ENCODE measurements at regions not wholly inside any gene's neighbourhood (a gene's known extent, or its start where the extent isn't known, plus 50 kb on each side); places are given as distances from the start of the nearest gene placed in this dataset.

DNA sequence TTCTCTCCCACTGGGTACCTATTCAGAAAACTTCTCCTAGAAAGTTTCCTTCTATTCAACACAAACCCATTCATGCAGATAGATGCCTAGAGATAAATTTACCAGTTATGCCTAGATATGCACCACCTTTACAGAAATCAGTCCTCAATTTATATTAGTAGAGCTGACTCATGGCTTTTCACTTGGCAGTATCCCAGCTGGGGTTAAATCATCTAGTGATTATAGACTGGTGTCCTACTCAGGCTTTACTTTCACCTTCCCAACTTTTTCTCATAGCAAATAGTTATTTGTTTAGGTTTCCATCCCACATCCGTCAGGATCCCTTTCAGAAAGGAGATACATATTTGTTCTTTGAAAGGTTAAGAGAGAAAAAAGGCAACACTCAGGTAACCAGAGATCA is 124.5 kb downstream of the AQP4 start:
- DNase-seq, result no peak

DNA sequence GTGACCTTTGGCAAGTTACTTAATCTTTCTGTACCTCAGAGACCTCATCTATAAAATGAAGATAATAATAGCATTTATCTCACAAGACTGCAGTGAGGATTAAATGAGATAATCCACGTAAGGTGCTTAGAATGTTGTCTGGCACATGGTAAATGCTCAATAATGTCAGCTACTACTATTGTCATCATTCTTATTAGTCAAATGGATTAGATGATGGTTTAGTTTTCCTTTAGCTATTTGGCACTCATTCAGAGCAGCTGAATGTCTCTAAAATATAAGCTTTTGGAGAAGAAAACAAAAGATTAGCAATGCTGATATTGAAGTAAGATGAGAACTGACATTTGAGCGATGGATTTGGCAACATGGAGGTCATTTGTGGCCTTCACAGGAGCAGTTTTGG is 125.1 kb downstream of the AQP4 start:
- no peak for DNase-seq

DNA sequence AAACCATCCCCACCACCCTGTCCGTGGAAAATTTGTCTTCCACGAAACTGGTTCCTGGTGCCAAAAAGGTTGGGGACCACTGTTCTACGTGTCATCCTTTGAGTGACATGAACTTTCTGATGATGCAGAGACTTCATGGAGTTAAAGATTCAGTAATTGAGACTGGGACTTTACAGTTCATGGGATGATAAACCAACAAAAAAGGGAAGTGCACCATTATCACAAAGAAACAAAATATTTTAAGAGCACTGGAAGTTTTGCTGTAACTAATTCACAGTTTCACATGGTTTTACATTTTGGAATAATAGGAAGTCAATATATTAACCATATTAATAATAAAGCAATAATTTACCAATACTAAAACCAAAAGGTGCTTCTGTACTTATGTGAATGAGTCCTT is 126.8 kb downstream of the AQP4 start:
- no peak for DNase-seq

DNA sequence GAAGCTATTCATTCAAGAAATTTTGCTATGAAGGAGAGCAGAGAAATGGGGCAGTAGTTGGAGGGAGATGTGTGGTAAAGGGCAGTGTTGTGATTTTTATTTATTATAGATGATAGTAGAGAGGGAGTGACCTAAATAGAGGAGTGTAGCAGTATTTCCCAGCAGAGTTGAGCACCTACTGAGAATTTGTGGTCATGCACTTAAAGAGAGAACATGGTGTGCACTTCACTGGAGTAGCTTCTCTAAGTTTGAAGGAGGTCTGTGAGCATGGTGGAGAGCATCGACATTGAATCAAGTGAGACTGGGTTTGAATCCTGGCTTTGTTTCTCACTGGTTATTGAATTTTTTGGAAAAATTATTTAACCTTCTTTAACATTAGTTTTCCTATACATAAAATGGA is 129.2 kb downstream of the AQP4 start:
- DNase-seq, result no peak

DNA sequence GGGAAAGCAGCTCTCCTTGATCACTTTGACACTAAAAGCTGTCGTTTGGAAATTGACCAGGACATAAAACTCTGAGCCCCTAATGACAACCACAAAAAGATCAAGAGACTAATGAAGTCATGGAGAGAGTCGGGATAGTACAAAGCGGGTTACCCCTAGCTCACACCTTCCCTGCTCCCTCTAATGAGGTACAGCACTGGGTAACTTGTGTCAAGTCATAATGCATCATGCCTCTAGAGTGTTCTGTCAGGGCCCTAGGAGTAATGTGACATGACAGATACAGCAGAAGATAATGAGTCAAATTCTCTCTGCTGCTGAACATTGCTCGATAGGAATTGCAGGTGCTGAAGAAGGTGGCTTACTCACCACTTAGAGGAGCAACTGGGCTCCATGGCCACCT is 130.7 kb downstream of the AQP4 start:
- no peak for DNase-seq

DNA sequence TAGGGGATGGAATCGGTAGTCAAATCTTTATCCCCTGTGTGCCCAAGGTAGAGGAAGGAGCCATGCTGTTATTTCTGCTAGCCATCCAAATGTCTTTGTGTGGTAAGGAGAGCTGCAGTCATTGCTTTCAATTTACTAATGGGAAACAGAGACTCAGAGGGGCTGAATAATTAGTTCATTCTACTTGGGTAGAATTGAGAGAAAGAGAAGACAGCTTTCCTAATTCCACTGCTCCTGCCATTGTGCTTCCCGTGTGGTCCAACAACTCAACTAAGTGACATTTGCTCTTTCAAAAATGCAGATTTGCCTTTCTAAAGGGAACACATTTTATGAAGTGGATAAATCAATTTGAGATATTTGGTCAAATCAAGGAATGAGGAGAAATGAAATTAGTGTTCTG is 136.1 kb downstream of the AQP4 start:
- no peak for DNase-seq

DNA sequence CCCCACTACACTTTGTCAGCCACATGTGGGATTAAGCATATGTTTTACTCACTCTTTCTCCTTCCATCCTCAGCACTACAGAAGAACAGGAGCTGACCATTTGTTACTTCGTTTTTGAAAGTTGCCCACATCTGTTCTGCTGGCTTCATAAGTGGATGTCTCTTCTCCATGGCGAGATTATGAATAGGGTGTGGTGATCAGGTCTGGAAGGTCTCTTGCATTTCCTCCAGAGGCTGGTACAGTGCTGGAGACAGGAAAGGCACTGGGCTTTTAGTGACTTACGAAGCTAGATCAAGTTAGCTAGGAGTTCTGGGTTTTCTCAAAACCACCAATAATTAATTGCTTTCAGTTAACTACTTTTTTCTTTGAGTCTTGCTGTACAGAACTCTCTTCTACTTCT is 136.5 kb downstream of the AQP4 start:
- no peak for DNase-seq

DNA sequence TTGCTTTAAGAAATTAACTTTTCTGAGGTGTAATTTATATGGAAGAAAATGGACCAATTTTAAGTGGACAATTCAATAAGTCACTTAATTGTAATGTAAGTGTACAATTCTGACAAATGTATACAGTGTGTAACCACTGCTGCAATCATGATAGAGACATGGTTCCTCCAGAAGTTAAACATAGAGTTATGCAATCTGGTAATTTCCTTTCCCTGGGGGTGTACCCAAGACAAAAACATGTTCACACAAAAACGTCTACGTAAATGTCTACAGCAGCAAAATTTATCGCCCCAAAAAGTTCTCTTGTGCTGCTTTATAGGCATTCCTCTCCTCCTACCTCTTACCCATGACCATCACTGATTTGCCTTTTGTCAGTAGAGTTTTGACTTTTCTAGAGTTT is 141.5 kb downstream of the AQP4 start:
- peak; percentile 30 for DNase-seq

DNA sequence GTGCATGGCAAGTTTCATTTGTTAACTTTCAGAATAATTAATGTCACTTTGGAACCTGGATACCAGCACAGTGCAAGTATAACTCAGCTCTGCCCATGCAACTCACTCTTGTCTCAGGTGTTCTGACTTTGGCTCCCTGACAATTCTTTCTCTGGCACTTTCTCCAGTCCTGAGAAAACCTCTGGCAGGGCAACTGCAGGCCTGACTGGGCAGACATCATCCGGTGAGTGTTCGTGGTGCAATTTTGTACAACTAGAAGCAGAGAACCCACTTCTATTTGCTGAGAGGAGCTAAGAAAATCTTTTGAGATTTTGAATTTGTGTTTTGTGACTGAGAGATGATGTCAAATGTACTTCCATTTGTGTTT is 143.0 kb downstream of the AQP4 start:
- no peak for DNase-seq

DNA sequence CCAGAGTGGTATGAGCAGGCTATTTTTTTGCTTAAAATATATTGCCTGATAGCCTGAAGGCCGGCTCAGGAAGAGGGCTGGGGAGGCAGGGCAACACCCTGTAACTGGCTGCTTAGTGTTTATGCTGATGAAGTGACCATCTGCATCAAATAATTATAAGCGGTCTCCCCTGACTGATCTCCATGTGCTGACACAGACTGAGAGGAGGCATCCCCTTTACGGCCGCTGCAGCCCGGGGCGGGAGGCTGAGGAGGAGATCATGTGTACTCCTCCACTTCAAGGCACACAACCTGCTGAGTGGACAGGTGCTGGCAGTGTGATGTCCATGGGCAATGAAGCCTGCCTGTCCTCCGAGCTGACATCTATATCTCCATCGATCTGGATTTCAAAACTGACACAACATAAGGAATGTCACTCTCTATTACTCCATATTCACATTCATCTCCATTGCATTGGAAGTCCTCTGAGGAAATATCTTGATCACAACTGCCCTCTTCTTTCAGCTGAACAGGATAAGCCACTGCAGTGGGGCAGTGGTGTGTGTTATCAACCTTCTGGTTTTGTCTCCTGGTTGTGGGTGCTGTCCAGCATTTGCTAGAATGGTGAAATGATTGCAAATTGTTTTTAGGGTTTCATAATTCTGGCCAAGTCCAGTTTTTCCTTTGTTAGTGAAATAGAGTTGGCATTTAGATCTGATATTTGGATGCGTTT is 143.5 kb downstream of the AQP4 start:
- DNase-seq, result no peak

DNA sequence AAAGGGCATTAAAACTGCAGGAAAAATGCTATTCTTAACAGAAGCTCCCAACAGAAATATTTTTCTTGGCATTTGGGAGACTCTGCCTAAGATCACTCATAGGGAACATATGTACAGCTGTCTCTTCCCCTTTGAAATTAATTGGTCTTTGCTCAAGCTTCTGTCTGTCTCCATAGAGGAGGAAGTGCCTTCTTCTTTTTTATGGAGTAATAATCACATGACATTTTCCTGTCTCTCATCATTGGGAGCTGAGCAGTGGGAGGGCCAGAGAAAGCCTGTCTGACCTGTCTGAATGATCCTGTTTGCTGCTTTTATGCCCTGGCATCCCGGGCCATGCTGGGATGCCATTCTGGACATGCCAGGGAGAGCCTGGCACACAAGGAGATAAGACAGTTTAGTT is 145.6 kb downstream of the AQP4 start:
- no peak for DNase-seq

DNA sequence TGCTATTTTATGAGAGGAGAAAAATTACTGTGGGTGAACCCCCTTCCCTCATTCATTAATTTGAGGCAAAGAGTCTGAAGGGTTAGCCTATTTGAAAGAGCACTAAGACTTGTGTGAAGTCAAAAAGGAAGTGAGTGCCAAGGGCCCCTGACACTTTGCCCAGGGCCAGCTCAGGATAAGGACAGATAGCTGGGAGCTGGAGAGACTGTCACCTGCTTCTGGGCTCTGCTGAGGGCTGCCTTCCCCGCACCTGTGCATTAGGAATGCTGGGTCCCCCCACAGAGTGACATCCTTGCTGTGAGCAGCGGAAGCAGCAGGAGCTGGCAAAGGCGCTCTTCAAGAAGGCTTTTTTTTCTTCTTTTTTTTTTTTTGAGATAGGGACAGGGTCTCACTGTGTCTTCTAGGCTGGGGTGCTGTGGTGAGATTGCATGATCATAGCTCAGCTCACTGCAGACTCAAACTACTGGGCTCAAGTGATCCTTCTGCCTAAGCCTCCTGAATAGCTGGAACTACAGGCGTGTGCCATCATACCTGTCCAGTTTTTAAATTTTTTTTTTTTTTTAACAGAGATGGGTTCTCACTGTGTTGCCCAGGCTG is 148.3 kb downstream of the AQP4 start:
- DNase-seq, result no peak

DNA sequence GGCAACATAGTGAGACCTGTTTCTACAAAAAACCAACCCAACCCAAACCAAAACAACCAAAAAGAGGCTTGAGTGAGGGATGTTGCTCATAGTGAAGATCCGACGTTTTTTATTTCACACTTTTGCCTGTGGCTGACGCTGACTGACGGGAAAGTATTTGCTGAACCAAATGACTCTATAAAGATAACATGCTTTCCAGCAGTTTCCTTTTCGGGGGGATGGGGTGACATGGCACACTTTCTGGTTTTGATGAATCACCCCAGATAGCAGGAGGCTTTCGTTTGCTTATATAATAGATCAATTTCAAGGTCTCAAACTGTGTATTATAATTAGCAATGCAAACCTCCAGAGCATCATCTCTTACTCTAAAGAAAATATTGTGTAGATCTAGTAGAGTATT is 150.8 kb downstream of the AQP4 start:
- DNase-seq, result peak; percentile 45

DNA sequence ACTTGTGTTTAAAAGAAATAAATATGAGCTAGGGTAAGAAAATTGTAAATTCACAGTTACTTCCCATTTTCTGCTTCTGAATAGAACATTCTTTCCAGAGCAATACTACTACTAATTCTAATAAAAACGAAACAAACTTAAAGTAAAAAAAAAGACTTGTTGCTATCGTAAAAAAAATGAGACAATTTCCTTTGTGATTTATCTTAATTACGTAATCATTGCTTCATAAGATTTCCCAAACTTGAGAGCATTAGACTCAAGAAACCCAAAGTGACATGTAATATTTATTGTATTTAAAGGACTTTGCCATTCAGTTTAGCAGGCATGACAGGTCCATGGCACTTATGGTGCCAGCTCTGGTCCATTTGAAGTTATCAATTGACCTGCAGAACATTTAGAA is 153.8 kb downstream of the AQP4 start:
- DNase-seq, result peak; percentile 23

DNA sequence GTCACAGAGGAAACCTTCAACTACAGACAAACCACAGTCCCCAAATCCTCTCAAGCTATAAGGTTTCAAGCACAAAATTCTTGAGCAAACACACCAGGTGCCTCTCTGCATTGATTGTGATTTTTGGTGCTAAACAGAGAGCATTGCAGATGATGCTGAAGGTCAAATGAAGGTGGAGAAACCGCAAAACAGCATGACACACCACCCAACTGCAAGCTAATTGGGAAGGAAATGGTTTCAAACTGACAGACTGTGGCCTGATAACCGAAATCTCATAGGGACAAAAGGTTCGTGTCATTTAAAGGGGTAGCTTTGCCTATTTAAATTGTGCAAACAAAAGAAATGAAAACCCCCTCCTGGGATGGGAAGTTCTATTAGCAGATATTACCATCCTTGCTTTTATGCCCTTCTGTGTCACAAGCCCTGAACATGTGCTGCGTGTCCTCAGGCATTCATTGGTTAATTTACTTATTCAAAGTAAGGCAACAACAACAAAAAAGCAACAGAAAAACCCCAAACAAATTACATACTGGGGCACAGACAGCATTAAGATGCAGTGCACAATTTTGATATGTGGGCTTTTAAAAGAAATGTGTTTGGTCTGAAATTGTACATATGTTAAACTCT is 154.9 kb downstream of the AQP4 start:
- DNase-seq, result peak; percentile 87

DNA sequence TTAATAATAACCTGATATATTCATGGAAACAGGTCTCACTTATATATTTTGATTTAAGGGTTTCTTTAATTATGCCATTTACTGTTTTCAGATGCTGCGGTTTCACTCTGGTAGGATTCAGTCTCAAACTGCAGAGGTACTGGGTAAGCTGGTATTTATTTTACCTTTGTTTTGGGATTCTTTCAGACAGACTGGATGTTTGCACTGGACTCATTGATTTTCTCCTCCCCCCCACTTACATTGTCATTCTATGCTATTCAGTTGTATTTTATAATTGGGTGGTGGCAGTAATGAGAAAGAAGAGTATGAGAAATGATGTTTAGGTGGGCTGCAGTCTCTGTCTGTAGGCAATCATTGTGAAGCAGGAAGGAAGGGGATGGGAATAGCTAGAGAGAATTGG is 155.6 kb downstream of the AQP4 start:
- DNase-seq, result no peak

DNA sequence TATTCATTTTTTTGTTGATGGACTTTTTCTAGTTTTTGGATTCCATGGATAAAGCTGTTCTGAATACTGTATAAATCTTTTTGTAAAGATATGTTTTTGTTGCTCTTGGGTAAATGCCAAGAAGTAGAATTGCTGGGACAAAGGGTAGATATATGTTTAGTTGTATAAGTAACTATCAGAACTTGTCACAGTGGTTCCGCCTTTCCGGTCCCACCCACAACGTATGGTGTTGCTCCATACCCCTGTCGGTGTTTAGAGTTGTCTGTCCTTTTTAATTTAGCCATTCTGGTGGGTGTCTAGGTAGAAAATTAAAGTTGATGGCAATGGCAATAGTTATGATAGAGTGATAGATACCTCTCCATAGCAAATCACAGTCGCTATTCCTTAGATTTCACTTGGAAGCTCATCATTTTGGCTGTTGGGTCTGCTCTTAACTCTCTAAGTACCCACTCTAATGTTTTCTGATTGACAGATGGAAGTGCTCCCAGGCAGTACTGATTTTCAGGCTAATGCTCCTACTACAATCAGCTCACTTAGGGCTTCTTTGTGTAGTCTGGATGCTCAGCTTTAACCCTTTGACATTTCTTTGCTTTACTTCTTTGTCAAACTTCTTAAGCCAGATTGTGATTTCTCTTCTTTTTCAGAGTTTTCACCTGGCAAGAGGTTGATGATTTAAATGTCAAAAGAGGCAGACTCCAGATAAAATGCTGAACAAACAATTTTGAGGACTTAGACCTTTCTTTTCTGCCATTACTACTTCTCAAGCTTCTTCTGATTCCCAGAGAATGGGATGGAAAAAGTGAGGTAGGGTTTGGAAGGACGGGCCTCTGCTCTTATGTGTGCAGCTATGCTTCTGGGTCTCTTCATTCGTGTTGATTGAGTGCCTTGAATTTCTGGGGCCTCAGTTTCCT is 156.4 kb downstream of the AQP4 start:
- peak; percentile 30 for DNase-seq

DNA sequence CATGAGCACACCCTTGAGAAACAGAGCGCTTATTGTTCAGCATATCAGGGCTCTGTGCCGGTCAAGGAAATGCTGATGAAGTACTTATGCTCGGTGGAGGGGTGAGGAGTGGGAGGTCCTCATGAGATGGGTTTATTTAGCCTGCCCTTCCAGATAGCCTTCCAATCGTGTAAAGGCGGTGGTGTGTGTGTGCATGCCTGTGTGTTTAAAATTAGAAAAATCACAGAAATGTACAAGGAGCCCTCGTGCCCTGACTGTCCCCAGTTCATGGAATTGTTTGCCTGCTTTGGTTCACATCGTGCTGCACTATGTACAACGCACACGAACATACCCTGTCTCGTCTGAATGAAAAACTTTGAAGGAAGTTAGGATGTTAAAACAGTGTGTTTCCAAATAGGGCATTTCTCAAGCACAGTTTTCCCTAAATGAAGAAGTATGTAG is 158.6 kb downstream of the AQP4 start:
- no peak for DNase-seq

DNA sequence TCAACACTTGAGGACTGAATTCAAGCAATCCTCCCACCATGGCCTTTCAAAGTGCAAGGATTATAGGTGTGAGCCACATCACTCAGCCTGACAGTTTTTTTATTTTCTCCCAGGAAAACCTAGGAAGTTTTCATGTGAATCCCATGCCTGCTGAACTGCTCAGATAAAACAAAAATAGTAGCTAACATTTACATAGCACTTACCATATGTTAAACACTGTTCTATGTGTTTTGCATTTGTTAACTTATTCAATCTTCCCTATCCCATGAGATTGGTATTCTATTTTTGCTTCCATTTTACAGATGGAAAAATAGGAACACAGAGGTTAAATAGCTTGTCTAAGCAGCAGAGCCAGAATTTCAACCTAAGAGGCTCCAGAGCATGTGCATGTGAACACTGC is 157.4 kb upstream of the KCTD1 start:
- DNase-seq, result no peak

DNA sequence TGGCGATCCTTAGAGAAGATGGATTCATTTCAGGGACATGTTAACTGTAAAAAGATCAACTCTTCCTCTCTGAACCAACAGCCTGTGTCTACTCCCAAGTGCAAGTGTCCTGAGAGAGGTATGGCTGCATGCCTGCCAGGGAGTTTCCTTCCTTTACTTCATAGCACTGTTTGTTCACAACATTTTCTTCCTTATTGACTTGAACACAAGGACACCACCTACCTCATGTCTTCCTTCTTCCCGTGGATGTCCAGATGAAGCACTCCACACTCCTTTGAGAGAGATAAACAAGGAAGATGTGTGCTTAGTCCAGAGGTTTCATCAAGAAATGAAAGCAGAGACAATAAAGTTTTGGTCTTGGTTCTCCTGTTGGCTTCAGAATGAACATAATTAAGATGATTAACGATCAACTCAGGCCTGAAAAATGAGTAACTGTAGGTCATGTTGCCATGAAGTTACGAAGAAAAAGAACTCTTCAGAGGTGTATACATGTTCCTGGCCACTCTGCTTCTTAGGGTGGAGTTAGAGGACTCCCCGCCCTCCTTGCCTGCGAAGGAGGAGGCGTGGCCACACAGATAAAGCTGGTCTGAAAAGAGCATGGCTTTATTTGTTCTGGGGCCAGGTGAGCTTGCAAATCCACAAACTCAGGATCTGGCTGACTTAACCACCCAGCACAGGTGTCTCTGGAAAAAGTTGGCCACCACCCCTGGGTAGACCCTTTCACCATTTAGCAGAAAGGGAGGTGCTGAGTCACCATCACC is 155.0 kb upstream of the KCTD1 start:
- DNase-seq, result peak; percentile 65

DNA sequence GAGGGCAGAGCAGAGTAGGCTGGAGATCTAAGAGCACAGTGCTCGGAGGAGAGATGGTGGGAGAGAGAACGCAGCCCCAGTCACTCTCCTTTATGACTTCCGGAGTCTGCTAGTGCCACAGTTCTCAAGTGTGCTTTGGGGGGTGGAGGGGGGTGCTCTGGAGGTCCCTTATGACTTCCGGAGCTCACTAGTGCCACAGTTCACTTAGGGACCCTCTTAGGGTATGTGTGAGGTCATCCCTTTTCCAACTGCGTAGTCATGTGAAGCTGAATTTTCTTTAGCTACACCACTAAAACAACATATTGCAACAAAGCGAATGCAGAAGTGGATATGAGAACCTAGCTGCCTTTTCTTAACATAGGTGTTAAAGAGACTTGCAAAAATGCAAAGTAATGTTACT is 153.7 kb upstream of the KCTD1 start:
- DNase-seq, result peak; percentile 26

DNA sequence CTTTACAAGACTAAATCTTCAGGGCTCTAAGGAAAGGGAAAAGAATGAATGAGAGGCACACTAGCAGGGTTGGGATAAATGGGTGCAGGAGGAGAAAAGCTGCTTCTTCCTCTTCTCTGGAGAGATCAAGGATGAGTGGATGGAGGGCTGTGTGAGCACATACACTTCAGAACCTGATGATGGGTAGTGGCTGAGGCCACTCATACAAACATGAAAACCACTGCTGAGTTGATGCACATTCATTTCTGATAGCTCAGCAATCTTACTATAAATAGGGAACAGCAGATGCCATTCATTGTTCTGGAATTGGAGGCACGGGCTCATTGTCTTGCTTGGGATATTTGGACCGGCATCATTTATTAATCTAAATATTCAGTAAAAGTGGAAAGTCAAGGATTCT is 152.4 kb upstream of the KCTD1 start:
- DNase-seq, result no peak

DNA sequence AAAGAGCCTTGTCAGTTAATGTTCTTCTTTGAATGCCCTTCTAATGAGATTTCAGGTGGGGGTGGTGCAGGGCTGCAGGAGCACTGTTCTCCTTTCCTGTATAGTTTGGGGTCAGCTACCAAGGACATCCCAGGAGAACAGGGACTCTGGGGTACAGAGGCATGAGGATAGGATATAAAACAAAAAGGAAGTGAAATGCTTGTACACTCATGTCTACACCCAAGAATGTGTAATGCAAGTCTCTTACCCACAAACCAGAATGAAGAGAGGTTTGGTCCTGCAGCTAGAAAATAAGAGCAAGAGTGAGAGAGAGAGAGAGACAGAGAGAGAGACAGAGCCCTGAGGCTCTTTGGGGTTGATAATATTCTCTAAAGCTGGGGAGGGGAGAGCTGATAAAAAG is 151.8 kb upstream of the KCTD1 start:
- DNase-seq, result peak; percentile 26
